GM18951 (cell line): ENCODE measurements at regions not wholly inside any gene's neighbourhood (a gene's known extent, or its start where the extent isn't known, plus 50 kb on each side); places are given as distances from the start of the nearest gene placed in this dataset.

Experiments used
- POLR2A ChIP-seq: IDR thresholded peaks from 4 replicates; pipeline ENCODE4 v1.6.1; 2011; ENCODE audit warnings: mild to moderate bottlenecking; ENCODE audit not compliant: insufficient read length, insufficient read depth; ENCODE audit errors: extremely low read depth
- in situ Hi-C: fragments of 300-500 bp; cut with MboI; formaldehyde crosslinking; loops from one replicate; pipeline ENCODE4 v1.12.0; 2022; ENCODE audit warnings: low sequenced_read_pairs, mixed read lengths, inconsistent platforms; ENCODE audit not compliant: unreplicated experiment

DNA sequence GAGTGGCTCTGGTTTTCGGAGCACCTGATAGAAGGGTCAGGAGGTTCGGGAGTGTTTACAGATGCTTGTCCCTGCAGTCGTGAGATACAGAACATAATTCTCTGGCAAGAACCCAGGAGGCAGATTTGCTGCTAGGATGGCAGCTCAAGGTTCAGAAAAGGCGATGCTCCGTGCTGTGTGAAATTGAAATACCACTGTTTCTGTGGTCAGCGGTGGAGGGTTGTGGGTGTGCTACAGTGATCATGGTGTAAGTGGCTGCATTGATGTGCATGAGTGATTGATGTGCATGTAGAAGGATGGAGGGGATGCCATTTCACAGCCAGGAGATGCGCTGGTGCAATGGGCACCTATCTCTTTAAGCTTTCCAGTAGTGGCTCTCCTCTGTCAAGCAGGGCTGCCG, 322.1 kb downstream of the GALR1 start:
- in situ Hi-C loops: no loop called here
- TF ChIP-seq POLR2A: no peak

DNA sequence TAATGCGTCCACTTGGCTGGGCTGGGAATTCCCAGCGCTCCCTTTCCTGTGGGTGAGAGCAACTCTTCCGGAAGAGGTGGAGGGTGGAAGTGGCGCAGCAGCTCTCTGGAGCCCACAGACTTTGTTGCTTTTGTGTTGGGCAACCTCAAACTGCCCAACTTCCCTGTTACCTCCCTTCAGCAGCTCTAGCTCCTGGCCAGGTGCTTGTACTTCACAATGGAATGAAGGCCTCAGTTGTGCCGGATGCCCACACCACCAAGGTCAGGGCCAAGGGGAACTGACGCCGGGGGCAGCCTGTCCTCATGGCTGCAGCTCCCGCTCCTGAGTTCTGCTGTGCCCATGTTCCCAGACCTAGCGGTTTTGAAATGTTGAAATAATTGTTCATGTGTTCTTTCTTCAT, 322.9 kb downstream of the GALR1 start:
- TF ChIP-seq POLR2A: no peak
- in situ Hi-C loops: no loop called here

DNA sequence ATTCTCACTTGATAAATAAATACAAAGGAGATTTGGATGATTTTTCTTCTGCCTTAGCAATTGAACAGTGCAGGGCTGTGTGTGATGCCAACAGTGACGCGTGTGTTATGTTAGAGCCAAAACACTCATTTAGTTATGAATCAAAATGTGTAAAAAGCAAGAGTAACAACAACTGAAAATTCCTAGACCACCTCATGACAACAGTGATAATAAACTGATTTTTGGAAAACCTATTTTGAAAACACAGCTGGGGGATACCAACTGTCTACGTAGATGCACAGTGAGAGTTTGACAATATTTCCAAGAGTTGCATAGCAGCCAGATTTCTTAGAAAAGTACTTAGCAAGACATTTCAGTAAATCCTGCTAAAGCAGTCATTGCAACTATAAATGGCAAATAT, 323.9 kb downstream of the GALR1 start:
- TF ChIP-seq POLR2A: no peak
- in situ Hi-C loops: no loop called here

DNA sequence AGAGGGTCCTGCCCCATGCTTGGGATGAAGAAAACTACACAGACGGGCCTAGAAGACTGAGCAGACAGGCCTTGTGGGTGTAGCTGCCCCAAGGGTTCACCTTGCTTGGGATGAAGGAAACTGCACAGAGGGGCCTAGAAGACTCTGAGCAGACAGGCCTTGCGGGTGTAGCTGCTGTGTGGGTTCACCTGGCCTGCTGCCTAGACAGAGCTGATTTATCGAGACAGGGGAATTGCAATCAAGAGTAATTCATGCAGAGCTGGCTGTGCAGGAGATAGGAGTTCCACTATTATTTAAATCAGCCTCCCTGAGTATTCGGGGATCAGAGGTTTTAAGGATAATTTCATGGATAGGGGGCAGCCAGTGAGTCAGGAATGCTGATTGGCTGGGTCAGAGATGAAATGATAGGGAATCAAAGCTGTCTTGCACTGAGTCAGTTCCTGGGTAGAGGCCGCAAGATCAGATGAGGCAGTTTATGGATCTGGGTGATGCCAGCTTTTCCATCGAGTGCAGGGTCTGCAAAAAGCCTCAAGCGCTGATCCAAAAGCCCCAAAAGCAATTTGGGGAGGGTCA, 341.4 kb downstream of the GALR1 start:
- in situ Hi-C loops: no loop called here

DNA sequence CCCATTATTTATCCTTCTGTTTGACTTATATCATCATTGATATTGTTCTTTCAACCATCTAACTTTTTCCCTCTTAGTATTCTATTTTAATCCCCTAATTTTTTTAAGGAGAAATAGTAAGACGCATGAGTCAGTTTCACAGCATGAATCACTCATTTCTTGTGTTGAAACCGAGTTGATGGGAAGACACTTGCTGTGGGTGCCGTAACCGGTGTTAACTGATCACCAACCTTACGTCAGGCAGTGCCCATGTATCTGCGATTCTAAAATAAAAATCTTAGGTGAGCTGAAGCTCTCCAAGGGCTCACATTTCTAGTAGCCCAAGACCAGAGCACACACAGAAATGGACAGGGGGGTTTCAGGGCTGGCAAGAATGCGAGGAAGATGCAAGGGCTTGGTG, 348.1 kb downstream of the GALR1 start:
- in situ Hi-C loops: no loop called here
- TF ChIP-seq POLR2A: no peak

More for the DNA sequence above, 341.4 kb downstream of the GALR1 start:
- TF ChIP-seq POLR2A: no peak

DNA sequence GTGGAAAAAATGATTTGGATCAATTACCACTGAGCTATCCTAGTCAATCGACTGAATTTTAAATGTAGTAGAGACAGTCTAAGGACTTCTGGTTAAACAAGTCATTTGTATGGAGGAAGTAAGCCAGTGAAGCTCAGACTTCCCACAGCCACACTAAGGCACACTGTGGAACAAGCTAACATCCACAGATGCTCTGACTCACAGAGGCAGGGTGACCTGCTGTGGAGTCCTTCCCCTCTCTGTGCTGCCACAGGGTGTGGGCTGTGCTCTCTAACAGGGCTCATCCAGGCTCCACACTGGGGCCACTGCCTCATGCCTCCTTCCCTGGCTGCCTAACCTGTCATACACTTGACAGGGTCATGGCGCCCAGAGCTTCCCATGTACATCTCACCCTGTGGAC, 351.0 kb downstream of the GALR1 start:
- TF ChIP-seq POLR2A: no peak
- in situ Hi-C loops: no loop called here

DNA sequence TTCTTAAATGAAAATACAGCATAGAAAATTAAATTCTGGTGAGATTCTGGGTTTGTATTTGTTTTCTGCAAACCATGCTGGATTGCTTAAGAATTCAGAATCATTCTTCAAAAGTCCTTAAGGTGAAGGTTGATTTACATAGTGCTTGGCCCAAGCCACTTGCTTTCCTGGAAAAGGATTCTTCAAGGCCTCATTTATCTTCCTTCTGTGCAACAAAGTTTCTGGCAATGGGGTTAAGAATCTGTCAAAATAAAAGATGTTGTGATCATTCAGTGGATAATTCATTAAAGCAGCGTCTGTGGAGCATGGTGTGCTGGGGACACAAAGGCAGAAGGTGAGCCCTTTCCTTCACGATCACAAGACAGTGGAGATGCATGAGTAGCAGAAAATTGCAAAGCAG, 351.9 kb downstream of the GALR1 start:
- TF ChIP-seq POLR2A: no peak
- in situ Hi-C loops: no loop called here

DNA sequence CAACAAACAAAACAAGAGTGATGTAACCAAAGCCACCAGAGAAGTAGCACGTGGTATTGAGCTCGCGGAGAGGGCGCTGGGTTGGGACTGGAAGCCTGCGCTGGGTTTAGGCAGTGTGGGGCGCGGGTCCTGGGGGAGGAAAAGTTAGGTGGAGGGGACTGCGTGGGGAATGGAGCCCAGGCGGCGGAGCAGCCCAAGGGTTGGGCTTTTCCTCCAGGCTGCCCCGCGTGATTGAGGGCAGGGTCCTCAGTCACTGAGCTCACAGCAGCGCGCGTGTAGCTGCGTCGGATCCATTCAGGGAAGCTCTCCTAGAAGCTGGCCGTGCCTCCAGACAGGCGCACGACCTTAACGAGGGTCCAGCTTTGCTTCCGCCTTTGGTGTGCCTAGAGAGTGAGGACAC, 357.4 kb downstream of the GALR1 start:
- in situ Hi-C loops: no loop called here
- no peak for TF ChIP-seq POLR2A

DNA sequence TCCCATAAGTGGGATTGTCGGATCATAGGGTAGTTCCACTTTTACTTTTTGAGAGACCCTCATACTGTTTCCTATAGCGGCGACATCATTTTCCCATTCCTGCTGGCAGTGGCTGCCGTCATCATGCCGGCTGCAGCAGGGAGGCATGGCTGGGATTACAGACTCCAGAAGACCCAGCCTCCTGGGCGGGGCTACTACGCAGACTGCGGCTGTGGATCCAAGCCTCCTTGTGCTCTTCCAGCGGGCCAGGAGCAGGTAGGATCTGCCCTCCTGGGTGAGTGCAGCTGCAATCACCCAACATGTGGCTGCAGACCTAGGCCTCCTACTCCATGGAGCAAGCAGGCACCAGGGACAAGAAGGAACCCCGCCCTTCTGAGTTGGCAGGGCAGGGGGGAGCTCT, 359.2 kb downstream of the GALR1 start:
- TF ChIP-seq POLR2A: no peak
- in situ Hi-C loops: no loop called here

DNA sequence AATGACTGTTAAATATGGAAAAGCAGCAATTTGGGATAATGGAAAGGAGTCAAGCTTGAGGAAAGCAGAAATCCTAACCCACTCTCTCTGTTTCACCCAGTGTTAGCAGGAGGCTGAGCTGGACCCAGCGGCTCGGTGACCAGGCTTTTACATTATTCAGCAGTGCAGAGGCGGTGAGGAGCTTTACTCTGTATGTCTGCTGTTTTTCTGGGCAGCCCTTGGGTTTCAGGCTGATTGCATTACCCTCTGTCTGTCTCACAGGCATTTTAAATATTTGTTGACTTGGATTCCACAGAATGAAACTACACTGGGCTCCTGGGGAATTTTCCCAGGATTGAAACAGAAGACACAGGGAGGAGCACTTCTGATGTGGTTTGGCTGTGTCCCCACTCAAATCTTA, 368.0 kb downstream of the GALR1 start:
- no peak for TF ChIP-seq POLR2A
- in situ Hi-C loops: no loop called here

DNA sequence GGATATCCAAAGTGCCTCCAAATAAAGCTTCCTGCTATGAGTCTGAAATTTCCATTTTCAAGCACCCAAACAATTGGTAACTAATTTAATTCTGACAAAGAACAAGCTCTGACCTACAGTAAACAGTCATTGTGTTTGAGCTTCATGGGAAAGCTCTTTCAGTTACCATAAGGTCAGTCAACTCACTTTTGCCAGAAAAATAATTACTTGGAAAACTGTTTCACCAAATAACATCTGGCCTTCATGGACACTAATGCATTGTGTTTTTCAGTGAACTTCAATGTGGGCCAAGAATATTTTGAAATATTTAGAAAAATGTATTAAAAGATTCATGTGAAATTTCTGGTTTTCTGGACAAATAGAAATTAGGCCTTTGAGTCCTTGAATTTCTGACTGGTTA, 369.9 kb downstream of the GALR1 start:
- in situ Hi-C loops: no loop called here
- no peak for TF ChIP-seq POLR2A

DNA sequence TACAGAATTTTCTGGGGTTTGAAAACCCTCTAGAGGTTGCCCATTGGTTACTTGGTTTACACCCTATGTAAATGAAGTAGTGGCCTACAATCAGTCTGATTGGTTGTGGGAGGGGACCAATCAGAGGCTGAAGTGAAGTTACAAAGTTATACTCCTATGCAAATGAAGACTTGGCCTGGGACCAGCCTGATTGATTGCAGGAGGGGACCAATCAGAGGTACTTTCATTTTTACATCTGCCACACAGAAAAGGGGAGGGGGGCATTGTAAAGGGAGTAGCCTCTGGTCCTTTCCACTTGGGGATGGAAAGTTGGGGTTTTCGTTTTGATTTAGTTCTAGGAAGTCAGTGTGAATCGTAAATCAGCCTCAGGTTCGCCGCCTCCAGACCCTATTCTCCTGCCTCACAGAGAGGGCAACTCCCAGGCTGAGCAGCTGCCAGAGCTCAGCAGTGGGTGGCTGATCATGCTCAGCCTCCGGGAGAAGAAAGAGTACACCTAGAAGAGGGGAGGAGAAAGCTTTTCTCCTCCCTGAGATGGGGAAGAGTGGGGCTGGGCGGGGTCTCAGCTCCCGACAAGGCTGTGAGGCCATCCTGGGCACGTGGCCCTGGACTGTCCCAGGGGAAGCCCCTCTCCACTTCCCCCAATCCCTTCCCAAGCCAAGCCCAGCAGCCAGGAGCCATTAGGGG, 372.5 kb downstream of the GALR1 start:
- in situ Hi-C loops: no loop called here
- TF ChIP-seq POLR2A: no peak

DNA sequence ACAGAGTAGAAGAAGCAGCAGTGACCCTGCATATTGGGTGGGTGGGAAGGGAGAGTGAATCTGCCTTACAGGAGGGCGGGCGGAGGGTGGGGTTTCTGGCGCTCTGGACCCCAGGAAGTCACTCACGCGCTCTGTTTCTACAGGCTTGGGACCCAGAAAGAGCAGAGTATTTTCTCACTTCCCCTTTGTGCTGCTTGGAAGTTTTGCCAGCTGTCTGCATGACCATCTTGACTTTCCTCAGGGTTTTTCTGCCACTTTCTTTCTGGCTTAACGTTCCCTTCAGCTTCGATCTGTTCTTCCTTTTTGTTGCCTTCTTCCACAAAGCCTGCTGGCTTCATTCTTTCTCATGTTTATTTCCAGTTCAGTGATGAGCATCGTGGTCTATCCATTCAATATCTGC, 383.1 kb downstream of the GALR1 start:
- in situ Hi-C loops: no loop called here
- TF ChIP-seq POLR2A: no peak

DNA sequence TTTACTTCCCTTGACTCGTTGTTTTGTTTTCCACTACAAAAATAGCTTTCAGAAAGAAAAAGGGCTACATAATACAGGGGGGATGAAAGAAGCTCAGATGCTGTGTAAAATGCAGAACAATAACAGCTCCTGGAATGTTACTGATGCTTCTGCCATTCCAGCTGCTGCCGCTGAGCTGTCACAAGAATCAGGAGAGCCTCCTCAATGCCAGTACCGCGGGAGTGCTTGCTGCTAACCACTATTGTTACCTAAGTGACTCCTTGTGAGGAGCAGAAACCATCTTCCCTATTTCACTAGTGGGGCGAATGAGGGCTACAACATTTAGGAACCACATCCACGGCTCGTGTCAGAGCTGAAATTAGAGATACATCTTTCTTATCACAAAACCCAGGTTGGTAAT, 384.8 kb downstream of the GALR1 start:
- TF ChIP-seq POLR2A: no peak
- in situ Hi-C loops: no loop called here
